PC-3 (cell line): ENCODE measurements at regions not wholly inside any gene's neighbourhood (a gene's known extent, or its start where the extent isn't known, plus 50 kb on each side); places are given as distances from the start of the nearest gene placed in this dataset.

Source experiments
- CTCF ChIP-seq: fragments of 300-600 bp; sonication (generic); conservative IDR thresholded peaks from 2 replicates; pipeline ENCODE4 v1.5.1; 2017; ENCODE audit warnings: antibody characterized with exemption, low read depth, mild to moderate bottlenecking, low read length
- EZH2 ChIP-seq: fragments of 300-600 bp; sonication (generic); IDR thresholded peaks from one replicate; pipeline ENCODE4 v1.6.1; 2017; ENCODE audit warnings: antibody characterized with exemption, mild to moderate bottlenecking, low read length; ENCODE audit not compliant: unreplicated experiment
- EZH2phosphoT487 ChIP-seq: fragments of 300-600 bp; sonication (generic); IDR thresholded peaks from 2 replicates; pipeline ENCODE4 v1.6.1; 2018; ENCODE audit warnings: mild to moderate bottlenecking, antibody characterized with exemption, low read length, borderline replicate concordance

GRCh38 chr3:59149166-59149565, 99.3 kb upstream of the CFAP20DC start:
- no peak for TF ChIP-seq CTCF
- no peak for TF ChIP-seq EZH2
- TF ChIP-seq EZH2phosphoT487 = no peak
